Superior temporal gyrus (tissue), 1 donor: ENCODE measurements at regions not wholly inside any gene's neighbourhood (a gene's known extent, or its start where the extent isn't known, plus 50 kb on each side); places are given as distances from the start of the nearest gene placed in this dataset.
"Not testable (repeated sequence)": the region's sequence is repeated elsewhere in the genome, so short reads cannot be mapped to it uniquely, and the experiment has no call there.

Experiments used
- DNase-seq: peaks from one replicate; pipeline ENCODE4 v3.0.0-alpha.2; 2016; ENCODE audit errors: extremely low spot score

DNA sequence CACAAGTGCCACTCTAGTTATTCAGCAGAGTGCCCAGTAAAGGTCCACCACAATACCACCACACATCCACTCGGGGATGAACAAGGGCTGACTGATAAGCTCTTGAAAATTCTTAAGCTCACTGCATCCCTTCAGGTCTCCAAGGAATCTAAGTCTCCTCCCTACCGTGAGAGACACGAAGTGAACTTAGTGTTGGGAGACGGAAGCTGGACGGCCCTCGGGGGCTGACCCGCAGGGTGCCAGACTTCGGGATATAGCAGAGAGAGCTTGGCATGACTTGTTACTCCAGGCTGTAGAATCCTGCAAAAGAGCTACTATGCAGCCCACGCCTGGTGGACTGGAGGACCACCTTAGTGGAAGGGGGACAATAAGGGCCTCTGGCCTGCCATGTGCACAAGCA is 75.1 kb downstream of the LYZL1 start:
- DNase-seq, result not testable (repeated sequence)

DNA sequence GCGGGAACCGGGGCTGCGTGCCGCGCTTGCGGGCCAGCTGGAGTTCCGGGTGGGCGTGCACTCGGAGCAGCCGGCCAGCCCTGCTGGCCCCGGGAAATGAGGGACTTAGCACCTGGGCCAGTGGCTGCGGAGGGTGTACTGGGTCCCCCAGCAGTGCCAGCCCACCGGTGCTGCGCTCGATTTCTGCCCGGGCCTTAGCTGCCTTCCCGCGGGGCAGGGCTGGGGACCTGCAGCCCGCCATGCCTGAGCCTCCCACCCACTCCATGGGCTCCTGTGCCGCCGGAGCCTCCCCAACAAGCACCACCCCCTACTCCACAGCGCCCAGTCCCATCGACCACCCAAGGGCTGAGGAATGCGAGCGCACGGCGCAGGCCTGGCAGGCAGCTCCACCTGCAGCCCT is 77.3 kb downstream of the LYZL1 start:
- not testable (repeated sequence) for DNase-seq

DNA sequence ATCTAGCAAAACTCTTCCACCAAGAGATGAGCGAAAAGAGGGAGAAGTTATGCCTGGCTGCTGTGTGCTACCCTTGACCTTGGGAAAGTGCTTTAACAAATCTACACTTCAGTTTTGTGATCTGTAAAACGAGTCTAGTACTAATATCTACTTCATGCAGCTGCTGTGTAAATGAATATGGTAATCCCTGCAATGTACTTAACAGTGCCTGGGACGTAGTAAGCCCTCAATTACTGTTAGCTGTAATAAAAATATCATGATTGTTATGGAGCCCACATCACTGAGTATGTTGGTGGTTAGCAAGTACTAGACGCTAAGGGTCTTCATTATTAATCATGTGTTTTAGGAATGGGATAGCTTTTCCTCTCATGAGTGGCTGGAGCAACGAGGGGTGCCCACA is 80.5 kb downstream of the LYZL1 start:
- DNase-seq, result no peak

DNA sequence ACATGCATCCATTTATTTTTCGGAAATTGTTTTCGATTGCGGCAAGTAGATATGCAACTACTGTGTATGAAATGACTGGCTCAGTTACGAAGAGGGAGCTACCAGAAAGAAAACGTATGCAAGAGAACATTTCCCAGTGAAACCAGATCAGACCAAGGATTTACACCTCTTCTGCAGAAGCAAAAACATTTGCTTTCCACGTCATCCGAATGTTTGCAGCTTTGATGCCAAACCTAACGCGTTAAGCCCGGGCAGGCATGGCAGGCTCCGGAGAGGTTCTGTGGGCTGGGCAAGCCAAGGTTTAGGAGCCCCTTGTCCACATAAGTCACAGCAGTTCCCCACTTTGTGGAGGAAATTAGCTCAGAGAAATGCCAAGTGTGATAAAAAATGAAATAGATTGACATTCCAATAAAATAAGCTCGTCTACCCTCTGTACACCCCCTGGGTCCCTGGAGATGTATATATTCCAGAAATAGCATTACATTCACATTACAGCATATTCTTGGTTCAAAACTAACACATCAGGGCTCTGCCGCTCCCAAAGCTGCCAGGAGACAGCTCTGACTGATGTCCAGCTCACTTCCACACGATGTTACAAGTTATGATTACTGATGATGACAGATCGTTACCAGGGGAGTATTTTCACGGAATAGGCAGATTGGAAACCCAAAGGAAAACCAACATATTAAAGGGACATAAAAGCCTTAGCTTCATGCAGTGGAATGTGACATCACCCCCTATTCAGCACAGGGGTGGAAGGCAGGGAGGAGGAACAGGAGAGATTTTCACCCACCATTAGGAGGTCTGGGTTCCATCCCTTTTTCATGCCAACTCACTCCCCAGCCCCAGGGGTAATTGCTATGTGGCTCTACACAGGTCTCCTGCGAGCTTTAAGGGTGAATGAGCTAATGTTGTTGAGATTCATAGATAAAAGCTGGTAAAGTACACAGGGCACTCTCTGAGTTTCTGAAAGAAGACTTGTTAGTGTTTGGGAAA is 81.5 kb downstream of the LYZL1 start:
- no peak for DNase-seq

DNA sequence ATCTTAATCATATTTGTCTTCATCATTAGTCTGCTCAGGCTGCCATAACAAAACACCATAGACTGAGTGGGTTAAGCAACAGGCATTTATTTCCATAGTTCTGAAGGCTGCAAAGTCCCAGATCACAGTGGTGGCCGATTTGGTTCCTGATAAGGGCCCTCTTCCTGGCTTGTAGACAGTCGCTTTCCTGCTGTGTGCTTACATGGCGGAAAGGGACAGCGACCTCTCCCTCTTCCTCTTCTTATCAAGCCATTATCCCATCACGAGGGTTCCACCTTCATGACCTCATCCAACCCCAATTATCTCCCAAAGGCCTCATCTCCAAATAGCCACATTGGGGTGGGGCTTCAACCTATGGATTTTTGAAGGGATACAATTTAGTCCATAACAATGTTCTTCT is 84.0 kb downstream of the LYZL1 start:
- no peak for DNase-seq

DNA sequence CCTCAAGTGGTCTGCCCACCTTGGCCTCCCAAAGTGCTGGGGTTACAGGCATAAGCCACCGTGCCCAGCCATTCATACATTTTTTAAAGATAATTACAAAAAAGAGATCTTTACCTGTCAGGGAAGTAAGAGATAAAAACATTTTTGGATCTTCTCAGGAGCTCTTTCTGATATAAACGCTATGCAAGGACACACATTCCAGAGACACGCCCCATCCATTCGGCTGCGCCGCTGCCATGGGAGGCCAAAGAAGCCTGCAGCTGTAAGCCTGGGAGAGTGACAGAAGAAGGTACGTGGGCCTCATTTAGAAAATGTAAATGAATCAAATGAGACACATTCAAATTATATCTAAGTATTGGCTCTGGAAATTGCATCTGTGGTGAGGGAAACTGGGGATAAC is 85.3 kb downstream of the LYZL1 start:
- DNase-seq, result no peak

DNA sequence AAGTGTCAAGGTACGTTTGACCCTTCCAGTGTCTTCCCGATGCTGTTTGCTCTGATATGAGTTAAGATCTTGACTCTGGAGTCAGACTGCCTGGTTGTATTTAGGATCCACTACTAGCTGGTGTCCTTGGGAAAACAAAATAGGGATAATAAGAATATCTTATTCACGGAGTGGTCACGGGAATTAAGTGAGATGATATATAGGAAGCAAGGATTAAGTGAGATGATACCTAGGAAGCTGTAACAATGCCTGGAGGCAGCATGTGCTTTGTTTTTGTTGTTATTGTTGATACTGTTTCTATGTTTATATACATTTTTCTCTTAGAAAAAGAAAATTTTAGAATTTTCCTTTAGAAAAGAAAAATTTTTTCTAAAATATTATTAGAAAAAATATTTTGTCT is 87.0 kb downstream of the LYZL1 start:
- no peak for DNase-seq

DNA sequence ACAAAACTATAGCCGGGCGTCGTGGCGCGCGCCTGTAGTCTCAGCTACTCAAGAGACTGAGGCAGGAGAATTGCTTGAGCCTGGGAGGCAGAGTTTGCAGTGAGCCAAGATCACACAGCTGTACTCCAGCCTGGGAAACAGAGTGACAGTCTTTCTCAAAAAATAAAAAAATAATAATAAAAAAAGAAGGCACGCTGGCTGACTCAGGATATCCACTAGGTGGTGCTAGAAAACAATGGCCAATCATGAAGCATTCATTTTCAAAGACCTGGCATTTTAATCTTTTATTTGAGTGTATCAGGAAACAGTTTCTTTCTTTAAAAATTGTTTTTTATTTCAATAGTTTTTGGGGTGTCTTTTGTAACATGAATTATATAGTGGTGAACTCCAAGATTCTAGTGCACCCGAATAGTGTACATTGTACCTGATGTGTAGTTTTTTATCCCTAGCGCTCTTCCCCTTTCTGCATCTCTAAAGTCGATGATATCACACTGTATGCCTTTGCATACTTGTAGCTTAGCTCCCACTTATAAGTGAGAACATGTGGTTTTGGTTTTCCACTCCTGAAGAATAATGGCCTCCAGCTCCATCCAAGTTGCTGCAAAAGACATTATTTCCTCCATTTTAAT is 88.6 kb downstream of the LYZL1 start:
- peak; percentile 54 for DNase-seq

DNA sequence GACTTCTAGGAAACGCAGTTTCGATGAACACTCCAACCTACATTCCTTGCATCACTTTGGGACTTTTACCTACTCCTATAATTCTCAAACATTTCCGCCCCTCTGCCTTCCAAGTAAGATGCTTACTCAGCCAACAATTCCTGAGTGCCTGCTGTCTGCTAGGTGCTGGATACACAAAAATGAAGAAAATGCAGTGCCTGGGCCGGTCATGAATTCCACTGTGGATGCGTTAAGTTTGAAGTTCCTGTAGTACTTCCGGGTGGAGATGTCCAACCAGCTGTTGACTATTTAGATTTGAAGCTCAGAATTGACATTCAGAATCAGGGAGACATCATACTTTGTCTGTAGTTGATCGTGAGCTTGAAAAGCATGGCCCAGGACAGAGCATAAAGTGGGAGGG is 89.2 kb downstream of the LYZL1 start:
- DNase-seq, result no peak

DNA sequence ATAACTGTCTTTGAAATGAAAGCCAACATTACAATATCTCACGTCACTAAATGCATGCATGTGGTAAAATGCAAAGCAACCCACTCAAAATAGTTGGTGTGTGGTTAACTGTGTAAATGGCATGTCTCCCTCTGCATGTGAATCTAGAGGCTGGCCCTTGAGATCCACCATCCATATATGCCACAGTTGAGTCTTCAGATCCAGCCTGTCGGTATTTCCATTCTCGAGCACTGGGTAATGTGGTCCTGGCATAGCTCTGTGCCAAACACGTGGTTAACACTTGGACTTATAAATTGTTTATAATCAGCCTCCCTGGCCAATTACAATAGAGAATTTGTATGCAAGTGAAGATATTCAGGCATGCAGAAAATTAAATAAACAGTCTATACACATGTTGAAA is 90.3 kb downstream of the LYZL1 start:
- no peak for DNase-seq

DNA sequence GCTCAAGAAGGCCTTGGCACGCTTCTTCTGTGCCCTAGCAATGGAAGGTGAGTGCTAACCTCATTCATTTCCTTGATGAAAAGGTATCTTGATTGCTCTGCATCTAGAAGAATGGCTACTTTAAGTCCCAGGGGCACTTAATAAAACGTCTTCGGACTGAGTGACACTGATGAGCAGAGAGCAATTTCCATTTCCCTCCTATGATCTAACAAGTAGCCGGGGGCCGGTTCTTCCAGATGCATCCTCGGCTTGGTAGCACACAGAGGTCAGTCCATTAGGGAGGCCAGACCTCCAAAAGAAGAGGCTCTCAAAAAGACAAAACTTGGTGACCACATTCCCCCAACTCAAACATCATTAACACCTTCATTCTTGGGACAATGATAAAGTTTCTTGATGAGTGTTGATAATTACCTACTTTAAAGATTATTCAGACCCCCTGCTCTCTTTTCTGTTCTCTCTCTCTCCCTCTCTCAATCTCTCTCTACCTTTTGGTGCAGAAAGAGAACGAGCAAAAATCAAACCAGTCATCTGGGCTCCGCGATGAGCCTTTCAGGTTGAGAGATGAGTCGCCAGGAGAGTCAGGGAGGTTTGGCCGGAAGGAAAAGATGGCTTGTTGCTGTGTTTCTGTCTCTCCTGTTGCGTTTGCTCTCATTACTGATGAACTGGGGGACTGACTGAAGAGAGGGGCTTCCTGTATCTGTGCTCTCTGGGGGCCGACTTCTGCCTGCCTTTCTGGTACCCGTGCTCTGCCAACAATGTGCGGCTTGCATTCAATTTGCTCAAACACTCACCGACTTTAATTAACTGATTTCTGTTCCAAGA is 91.1 kb downstream of the LYZL1 start:
- DNase-seq, result not testable (repeated sequence)

DNA sequence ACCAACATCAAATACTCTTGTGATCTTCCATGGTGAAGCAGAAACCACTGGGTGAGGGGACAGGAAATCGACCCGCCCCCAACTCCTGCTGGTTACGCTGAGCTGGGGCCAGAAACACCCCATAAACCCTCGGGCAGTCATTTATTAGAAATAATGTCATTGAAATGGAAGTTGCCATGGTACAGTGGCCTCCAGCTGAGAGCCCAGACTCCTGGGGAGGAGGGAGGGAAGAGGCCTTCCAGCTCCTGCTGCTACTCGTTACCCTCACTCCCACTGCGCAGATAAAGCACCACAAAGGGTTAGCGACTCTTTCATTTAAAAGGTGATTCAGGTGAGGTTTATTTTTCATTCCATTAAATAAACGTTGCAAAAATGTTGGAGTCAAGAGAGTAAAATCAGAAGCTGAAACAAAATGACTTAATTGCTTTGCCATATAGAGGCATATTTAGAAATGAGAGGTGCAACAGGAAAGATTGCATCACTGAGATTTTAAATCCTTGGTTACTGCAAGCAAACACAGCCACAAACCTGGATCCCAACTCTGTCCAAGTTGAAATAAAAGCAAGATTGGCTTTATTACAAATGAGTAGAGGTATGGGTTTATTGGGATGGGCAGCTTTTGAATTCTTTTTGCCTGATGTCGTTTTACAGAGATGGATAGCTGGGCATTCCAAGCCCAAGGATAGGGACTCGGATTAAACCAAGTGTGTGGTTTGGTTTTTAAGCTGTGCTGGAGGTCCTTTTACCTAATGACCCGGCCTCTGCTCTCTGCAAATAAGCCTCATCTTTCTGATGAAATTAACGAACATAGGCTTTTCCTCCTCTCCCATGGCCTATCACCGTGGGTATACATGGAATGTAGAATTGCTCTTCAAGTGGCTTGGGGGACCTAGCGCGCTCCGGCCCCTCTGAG is 92.0 kb downstream of the LYZL1 start:
- not testable (repeated sequence) for DNase-seq

DNA sequence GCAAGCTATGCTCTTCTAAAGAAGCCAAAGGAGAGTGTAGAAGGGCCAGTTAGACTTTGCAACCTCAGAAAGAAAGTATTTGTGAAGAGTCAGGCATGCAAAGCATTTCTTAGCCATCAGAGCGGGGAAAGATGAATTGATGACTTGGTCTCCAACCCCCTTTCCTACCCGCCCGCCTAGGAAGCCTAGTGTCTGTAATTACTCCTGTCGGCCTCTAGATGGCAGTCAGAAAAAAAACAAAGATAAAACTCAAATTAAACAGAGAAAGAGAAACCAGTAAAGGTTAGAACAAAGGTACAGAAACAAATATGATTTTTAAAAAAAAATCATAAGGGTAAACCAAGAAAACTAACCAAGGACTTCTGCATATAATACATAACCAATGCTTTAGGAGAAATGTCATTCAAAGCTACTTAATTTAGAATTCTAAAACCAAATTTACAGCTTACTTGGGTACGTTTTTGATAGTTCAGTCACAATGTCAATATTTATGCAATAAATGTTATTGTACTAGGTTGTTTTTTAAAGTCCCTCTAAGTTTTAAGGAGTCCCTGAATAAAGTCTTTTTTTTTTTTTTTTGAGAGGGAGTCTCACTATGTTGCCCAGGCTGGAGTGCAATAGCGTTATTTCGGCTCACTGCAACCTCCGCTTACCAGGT is 97.6 kb downstream of the LYZL1 start:
- DNase-seq, result peak; percentile 68

DNA sequence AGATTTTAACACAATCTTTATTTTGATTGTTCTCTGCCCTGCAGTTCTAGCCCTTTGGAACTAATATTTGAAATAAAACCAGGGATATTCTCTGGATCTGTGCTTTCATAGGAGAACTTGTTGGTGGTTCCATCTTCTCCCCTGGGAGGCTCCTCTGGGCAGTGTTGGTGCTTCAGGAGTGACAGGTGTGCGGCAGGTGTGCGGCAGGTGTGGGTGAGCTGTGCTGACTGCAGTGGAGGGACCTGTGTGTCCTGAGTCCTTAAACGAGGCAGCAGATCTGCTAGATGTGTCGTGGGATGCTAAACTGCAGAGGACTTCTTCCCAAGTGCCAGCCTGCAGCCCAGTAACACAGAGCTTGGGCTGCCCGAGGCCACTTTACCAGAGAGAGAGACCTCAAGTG is 98.4 kb downstream of the LYZL1 start:
- no peak for DNase-seq

DNA sequence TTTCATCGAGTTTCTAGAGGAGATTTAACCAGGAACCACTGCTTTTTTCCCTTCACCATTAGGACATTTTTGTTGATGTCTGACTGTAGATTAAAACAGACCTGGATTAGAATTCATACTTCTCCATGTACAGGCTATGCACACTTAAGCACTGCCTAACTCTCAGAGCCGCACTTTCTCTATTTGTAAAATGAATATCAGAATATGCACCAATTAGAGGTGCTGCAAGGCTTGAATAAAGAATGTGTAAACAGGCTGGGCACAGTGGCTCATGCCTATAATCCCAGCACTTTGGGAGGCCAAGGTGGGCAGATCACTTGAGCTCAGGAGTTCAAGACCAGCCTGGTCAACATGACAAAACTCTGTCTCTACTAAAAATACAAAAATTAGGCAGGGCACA is 99.2 kb downstream of the LYZL1 start:
- DNase-seq, result not testable (repeated sequence)

DNA sequence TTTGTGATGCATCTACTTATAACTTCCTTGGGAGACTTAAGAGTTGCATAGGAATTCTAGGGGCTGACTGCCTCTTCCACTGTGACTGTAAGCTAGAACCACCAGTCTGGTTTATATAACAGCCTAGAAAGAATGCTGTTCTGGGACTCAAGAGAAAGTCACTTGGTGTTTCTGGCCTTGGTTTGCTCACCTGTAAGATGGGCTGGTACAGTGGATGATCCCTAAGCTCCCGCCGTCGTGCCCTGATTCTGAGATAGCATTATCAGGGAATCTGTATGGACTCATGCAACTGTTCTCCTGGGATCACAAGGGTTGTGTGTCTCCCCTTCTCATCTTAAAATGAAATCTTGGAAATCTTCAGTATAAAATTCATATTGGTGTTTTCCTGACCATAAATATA is 100.6 kb downstream of the LYZL1 start:
- DNase-seq, result no peak

DNA sequence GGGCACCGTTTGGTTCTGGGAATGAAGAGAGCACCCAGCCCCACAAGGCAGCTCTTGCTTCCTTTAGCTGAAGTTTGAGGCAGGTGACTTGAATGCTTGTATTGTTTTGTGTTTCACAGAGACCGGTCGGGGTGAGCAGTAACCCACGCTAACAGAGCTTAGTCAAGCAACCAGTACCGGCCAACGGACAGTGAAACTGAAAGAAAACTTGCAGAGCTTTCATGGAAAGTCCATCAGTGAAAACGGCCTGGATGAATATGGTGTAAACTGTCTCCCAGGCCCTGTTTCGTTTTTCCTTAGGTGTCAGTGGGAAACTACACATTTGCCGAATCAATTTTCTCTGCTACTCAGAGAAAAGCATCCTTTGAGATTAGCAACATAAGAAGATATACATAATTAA is 101.1 kb downstream of the LYZL1 start:
- no peak for DNase-seq

DNA sequence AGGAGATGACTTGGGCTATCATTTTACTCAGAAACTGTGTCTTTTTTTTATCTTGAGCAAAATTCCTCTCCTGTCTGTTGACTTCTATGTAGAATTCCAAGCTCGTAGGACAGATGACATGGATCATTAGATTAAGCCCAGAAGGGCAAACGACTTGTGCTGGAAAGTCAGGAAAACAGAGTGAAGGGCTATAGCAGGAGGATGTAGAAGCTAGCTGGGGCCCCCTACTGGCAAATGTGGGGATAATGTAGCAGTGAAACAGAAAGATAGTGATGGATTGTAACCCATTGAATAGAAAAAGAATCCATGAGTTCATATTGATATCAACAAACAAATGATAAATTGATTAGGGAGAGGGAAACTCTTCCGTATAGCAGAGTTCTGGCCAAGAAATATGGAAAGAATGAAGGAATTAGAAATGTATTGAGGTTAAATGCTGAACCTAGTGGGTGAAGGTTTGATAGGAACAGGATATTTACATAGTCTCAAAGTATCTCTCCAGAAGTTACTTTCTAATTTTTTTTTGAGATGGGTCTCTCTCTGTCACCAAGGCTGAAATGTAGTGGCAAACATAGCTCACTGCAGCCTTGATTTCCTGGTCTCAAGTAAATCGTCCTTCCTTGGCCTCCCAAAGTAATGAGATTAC is 103.6 kb downstream of the LYZL1 start:
- peak; percentile 57 for DNase-seq

DNA sequence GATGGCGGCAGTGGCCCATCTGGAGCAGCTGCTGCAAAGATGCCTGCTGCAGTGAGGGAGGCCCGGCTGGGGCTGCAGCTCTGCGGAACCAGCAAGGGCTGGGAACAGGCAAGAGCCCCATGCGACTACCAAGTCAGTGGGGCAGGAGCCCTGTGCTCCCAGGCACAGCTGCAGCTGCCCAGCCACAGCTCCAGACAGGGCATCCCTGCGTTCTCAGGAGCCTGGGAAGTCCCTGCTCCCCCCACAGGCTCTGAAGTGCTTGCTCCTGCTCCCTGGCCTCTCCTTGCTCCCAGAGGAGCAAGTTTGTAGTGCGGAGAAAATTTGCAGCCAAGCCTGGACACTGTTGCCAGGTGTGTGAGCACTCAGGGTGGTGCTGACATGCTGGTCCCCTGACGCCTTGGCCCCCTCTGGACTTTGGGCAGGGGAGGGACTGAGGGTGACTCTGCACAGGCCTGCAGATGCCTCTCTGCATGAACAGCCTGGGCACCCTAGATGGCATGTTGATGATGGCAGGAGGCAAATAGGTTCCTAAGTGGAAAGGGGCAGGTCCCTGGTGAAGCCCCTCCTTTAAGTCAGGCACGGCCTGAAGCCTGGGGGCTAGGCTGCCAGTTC is 105.6 kb downstream of the LYZL1 start:
- DNase-seq, result no peak

DNA sequence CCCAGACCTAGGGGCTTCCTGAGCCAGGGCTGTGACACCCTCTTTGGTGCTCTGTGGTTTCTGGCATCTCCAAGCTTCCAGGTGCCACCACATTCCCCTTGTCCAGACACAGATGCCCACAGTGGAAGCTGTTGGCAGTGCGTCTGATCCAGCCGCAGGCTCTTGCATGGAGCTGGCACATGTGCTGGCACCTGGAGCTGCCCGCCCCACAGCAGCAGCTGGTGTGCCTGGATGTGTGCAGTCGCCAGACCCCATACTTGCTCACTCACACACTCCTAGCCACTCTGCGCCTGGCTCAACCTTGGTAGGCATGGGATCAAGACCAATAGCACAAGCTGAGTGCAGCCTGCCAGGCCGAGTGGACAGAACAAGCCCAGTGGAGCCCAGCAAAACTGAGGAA is 106.5 kb downstream of the LYZL1 start:
- DNase-seq, result no peak
